GM20000 (cell line): ENCODE measurements at regions not wholly inside any gene's neighbourhood (a gene's known extent, or its start where the extent isn't known, plus 50 kb on each side); places are given as distances from the start of the nearest gene placed in this dataset.

Source experiments
- DNase-seq: peaks from one replicate; pipeline ENCODE4 v3.0.0; 2012; ENCODE audit warnings: low spot score
- CTCF ChIP-seq: IDR thresholded peaks from 2 replicates; pipeline ENCODE4 v1.5.1; 2012; ENCODE audit warnings: mild to moderate bottlenecking, control low read depth; ENCODE audit errors: extremely low read depth, missing control alignments

GRCh38 chr13:21871919-21872318, 201.0 kb downstream of the FGF9 start:
- DNase-seq: no peak
- TF ChIP-seq CTCF: no peak

GRCh38 chr13:21872795-21873194, 201.9 kb downstream of the FGF9 start:
- no peak for TF ChIP-seq CTCF
- no peak for DNase-seq

- DNase-seq: no peak
- TF ChIP-seq CTCF: no peak
These were observed 204.2 kb downstream of the FGF9 start for GRCh38 chr13:21875116-21875515.

GRCh38 chr13:21879263-21879914, 208.5 kb downstream of the FGF9 start:
- TF ChIP-seq CTCF: no peak
- DNase-seq: no peak

GRCh38 chr13:21882766-21883165, 211.9 kb downstream of the FGF9 start:
- no peak for DNase-seq
- no peak for TF ChIP-seq CTCF

GRCh38 chr13:21883713-21884112, 212.8 kb downstream of the FGF9 start:
- no peak for TF ChIP-seq CTCF
- no peak for DNase-seq

- DNase-seq: no peak
These were observed 213.5 kb downstream of the FGF9 start for GRCh38 chr13:21884299-21884909.

More at GRCh38 chr13:21884299-21884909, 213.5 kb downstream of the FGF9 start:
- no peak for TF ChIP-seq CTCF
